ENCODE measurements at regions not wholly inside any gene's neighbourhood (a gene's known extent, or its start where the extent isn't known, plus 50 kb on each side); places are given as distances from the start of the nearest gene placed in this dataset.

DNA sequence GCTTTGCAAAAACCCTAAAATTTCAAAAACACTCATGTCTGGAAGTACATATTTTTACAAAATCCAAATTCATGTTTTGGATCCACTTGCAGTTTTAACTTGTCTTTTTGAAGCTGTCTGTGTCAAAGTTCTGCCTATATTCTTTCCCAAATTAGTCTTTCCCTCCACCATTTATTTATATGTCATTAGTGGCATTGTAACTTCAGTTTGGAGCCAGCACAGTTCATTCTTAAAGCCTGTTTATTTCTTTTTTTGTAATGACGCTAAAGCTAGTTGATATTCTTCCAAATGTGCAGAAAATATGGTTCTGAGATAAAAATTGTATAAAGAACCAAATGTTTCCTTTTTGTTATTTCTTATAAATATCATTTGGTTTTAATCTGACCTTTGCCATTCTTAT is 2039.3 kb downstream of the OLFM4 start:
- Histone ChIP-seq H3K27ac (ENCODE audit: extremely low read depth, low read depth, low read length) (no peak overlapping the region), H3K4me3 (ENCODE audit: low read depth, low read length) (no peak overlapping the region), H3K36me3 (ENCODE audit: control insufficient read depth in 2 of 2, insufficient read depth in 1 of 2, low read length in 2 of 2) (no peaks in the 10 kb centered on the region), H3K4me1 (ENCODE audit: control insufficient read depth, insufficient read depth, low read length) (no peaks in the 10 kb centered on the region), H3K9me3 (ENCODE audit: control insufficient read depth, insufficient read depth, low read depth, low read length) (no peaks in the 10 kb centered on the region)
- ChIA-PET CTCF (interaction anchor here (0.6 kb wide), 1 partner anchor 27 kb away, joined by 7 read pairs; no protein-coding TSS in a partner anchor), POLR2A (no interaction called here)
- TF ChIP-seq GLIS2 (tag by site-specific recombination; IDR thresholded peaks at IDR 0.05) (no peak), KLF8 (tag by site-specific recombination; IDR thresholded peaks at IDR 0.05) (no peak), ZNF423 (tag by site-specific recombination; IDR thresholded peaks at IDR 0.05) (no peak), ZNF521 (tag by site-specific recombination; IDR thresholded peaks at IDR 0.05) (no peak), ZNF23 (tag by site-specific recombination; IDR thresholded peaks at IDR 0.05; ENCODE audit: borderline replicate concordance) (no peak), ZNF157 (tag by site-specific recombination; IDR thresholded peaks at IDR 0.05) (no peak), ZNF544 (tag by site-specific recombination; IDR thresholded peaks at IDR 0.05) (no peak)

DNA sequence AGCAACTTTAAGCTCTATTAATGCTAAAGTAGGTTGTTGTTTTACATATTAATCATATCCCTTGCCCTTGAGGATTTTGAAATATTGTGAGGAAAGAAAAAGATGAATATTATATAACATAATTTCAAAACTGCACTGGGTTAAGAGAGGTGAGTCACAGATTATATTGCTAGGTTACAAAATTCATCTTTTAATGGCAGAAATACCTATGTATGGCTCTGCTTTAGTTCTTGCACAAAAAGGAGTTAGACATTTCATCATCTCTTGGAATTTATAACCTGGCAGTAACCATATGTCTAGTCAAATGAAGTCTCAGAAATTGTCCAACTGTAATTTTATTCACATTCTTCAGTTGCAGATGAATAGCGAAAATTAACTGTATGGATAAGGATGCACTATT is 2041.1 kb downstream of the OLFM4 start:
- CTCF ChIA-PET, result no interaction called here

DNA sequence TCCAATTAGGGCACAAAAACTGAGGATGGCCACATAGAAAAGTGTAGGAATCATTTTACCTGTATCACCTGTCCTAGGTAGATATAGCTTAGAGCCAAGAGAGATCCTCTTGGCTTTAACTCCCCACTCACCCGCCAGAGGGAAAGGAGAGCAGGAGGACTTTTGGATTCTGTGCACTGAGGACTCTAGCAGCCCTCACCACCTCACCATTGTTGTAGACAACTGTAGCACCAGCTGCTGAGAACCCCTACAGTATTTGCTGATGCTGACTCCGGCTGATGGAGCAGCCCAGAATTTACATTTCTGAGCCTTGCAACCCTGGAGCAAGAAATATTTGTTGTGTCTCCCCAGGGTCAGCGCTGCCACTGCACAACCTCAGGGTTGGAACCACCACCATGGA is 2044.4 kb downstream of the OLFM4 start:
- ChIA-PET CTCF (no interaction called here), POLR2A (no interaction called here)
- Histone ChIP-seq H3K4me3 (ENCODE audit: low read depth, low read length) (no peak overlapping the region), H3K4me1 (ENCODE audit: control insufficient read depth, insufficient read depth, low read length) (no peaks in the 10 kb centered on the region), H3K36me3 (ENCODE audit: control insufficient read depth in 2 of 2, insufficient read depth in 1 of 2, low read length in 2 of 2) (no peaks in the 10 kb centered on the region), H3K9me3 (ENCODE audit: control insufficient read depth, insufficient read depth, low read depth, low read length) (no peaks in the 10 kb centered on the region), H3K27ac (ENCODE audit: extremely low read depth, low read depth, low read length) (no peak overlapping the region)
- TF ChIP-seq ZBTB1 (tag by site-specific recombination; IDR thresholded peaks at IDR 0.05) (no peak), ZNF658 (tag by site-specific recombination; IDR thresholded peaks at IDR 0.05) (no peak), ZNF292 (tag by site-specific recombination; IDR thresholded peaks at IDR 0.05; ENCODE audit: borderline replicate concordance, low read depth) (no peak), ZNF239 (tag by site-specific recombination; IDR thresholded peaks at IDR 0.05) (no peak), ZNF146 (tag by site-specific recombination; IDR thresholded peaks at IDR 0.05) (no peak), ZNF548 (tag by site-specific recombination; IDR thresholded peaks at IDR 0.05) (no peak), ZNF223 (tag by site-specific recombination; IDR thresholded peaks at IDR 0.05) (no peak)
- TF ChIP-seq, protein P1, sequence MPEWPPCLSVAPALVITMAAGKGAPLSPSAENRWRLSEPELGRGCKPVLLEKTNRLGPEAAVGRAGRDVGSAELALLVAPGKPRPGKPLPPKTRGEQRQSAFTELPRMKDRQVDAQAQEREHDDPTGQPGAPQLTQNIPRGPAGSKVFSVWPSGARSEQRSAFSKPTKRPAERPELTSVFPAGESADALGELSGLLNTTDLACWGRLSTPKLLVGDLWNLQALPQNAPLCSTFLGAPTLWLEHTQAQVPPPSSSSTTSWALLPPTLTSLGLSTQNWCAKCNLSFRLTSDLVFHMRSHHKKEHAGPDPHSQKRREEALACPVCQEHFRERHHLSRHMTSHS (tag by site-specific recombination; IDR thresholded peaks at IDR 0.05), result no peak

More for the DNA sequence above, 2041.1 kb downstream of the OLFM4 start:
- POLR2A ChIA-PET, result no interaction called here
- Histone ChIP-seq H3K4me1 (ENCODE audit: control insufficient read depth, insufficient read depth, low read length) (no peaks in the 10 kb centered on the region), H3K4me3 (ENCODE audit: low read depth, low read length) (no peak overlapping the region), H3K9me3 (ENCODE audit: control insufficient read depth, insufficient read depth, low read depth, low read length) (no peaks in the 10 kb centered on the region), H3K27ac (ENCODE audit: extremely low read depth, low read depth, low read length) (no peak overlapping the region), H3K36me3 (ENCODE audit: control insufficient read depth in 2 of 2, insufficient read depth in 1 of 2, low read length in 2 of 2) (no peaks in the 10 kb centered on the region)
- TF ChIP-seq ZNF768 (tag by site-specific recombination; IDR thresholded peaks at IDR 0.05) (no peak), ZNF132 (tag by site-specific recombination; IDR thresholded peaks at IDR 0.05; ENCODE audit: borderline replicate concordance) (no peak), ZNF354C (tag by site-specific recombination; IDR thresholded peaks at IDR 0.05; ENCODE audit: borderline replicate concordance, low read depth) (no peak), ZNF521 (tag by site-specific recombination; IDR thresholded peaks at IDR 0.05) (no peak)
- TF ChIP-seq, protein P2, sequence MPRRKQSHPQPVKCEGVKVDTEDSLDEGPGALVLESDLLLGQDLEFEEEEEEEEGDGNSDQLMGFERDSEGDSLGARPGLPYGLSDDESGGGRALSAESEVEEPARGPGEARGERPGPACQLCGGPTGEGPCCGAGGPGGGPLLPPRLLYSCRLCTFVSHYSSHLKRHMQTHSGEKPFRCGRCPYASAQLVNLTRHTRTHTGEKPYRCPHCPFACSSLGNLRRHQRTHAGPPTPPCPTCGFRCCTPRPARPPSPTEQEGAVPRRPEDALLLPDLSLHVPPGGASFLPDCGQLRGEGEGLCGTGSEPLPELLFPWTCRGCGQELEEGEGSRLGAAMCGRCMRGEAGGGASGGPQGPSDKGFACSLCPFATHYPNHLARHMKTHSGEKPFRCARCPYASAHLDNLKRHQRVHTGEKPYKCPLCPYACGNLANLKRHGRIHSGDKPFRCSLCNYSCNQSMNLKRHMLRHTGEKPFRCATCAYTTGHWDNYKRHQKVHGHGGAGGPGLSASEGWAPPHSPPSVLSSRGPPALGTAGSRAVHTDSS (tag by site-specific recombination; IDR thresholded peaks at IDR 0.05), result no peak

DNA sequence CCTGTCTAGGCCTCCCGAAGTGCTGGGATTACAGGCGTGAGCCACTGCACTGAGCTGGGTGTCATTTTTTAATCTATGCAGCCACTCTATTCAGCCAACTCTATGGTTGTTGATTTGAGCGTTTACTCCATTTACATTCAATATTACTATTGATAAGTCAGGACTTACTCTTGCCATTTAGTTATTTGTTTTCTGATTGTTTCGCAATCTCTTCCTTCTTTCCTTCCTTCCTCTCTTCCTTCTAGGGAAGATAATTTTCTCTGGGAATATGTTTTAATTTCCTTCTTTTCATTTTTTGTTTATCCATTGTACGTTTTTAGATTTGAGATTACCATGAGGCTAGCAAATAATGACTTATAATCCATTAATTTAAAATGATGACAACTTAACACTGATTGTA is 2056.0 kb downstream of the OLFM4 start:
- CTCF ChIA-PET, result no interaction called here
- H3K4me3 ChIP-seq (ENCODE audit: low read depth, low read length), result no peak overlapping the region
- no peaks in the 10 kb centered on the region for H3K36me3 ChIP-seq (ENCODE audit: control insufficient read depth in 2 of 2, insufficient read depth in 1 of 2, low read length in 2 of 2)
- no peak overlapping the region for H3K27ac ChIP-seq (ENCODE audit: extremely low read depth, low read depth, low read length)
- H3K4me1 ChIP-seq (ENCODE audit: control insufficient read depth, insufficient read depth, low read length), result no peaks in the 10 kb centered on the region
- no peak for TF ChIP-seq ZNF133 (tag by site-specific recombination; IDR thresholded peaks at IDR 0.05)
- TF ChIP-seq ZNF629 (tag by site-specific recombination; IDR thresholded peaks at IDR 0.05), result no peak
- no peak for TF ChIP-seq ZNF843 (tag by site-specific recombination; IDR thresholded peaks at IDR 0.05)
- TF ChIP-seq GLIS1 (tag by site-specific recombination; IDR thresholded peaks at IDR 0.05), result no peak
- TF ChIP-seq HOXD13 (CRISPR knock-in tag; IDR thresholded peaks at IDR 0.05; ENCODE audit: borderline replicate concordance), result no peak
- POLR2A ChIA-PET, result no interaction called here
- H3K9me3 ChIP-seq (ENCODE audit: control insufficient read depth, insufficient read depth, low read depth, low read length), result no peaks in the 10 kb centered on the region
